ENCODE measurements at regions not wholly inside any gene's neighbourhood (a gene's known extent, or its start where the extent isn't known, plus 50 kb on each side); places are given as distances from the start of the nearest gene placed in this dataset.
A peak's percentile ranks its signal among the peaks of the same experiment; 100 is the strongest.

DNA sequence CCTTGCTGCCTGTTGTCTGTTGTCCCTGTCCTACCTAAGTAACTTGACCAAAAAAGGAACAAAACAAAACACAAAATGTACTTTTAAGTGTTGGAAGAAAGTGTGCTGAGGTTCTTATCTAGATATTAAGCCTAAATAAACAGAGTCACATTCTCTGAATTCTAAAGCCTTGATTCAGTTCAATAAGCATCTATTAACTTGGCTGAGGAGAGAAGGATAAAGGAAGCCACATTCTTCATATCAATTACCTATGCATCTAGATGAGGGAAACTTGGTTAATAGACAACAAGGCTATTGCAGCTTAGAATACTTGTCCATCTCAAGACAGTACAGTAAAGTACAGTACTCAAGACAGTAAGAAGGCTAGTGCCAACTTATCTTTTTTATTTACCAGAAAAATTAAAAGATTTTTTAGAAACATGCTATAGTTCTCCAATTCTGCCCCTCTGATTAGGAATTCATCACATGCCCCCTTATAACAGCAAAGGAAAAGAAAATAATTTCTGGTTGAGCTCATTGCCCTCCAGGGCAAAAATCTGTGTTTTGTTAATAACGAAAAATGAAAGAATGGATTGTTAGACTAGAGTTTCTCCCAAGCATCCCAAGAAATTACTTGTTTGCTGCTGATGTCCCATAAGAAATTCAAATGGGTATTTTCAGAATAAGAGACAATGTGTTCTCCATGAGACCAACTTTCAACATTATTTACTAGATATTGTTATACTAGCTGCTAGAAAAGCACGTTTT is 546.5 kb upstream of the SEMA3D start:
- DNase-seq (ENCODE audit: extremely low read depth, low read depth), result no peak

DNA sequence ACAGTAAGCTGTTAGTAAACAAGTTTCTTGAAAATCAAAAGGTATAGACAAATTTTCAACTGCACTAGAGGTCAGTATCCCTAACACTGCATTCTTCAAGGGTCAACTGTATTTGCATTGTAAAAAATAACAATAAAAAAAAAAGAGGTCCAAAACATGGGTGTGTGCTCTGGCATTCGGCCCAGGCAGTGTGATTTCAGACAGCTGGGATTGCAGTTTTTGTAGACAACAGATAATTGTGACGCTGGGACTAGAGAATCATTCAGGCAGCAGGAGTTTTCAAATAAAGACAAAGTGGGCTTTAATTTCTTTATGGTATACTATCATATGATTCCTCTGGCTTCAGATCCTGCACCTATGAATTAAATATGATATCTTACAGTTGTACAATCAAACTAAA is 543.2 kb upstream of the SEMA3D start:
- DNase-seq (ENCODE audit: extremely low read depth, low read depth), result no peak

DNA sequence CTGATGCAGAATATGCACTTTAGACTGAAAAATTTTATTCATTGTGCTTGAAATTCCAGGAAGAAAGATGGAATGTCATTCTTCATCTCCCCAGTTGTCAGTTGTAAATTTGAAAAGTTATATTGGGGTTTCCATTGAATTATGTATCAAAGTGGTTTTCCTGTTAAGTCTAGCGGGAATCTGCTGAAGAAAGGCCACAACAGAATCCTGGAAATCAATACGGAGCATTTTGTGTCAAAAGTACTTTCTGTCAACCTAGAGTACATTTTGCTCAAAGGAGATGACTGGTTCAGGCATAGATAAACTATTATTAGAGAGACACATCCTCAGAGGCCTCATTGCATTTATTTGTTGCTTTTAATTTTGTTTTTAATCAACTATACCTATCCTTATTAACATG is 538.2 kb upstream of the SEMA3D start:
- DNase-seq (ENCODE audit: extremely low read depth, low read depth), result no peak

DNA sequence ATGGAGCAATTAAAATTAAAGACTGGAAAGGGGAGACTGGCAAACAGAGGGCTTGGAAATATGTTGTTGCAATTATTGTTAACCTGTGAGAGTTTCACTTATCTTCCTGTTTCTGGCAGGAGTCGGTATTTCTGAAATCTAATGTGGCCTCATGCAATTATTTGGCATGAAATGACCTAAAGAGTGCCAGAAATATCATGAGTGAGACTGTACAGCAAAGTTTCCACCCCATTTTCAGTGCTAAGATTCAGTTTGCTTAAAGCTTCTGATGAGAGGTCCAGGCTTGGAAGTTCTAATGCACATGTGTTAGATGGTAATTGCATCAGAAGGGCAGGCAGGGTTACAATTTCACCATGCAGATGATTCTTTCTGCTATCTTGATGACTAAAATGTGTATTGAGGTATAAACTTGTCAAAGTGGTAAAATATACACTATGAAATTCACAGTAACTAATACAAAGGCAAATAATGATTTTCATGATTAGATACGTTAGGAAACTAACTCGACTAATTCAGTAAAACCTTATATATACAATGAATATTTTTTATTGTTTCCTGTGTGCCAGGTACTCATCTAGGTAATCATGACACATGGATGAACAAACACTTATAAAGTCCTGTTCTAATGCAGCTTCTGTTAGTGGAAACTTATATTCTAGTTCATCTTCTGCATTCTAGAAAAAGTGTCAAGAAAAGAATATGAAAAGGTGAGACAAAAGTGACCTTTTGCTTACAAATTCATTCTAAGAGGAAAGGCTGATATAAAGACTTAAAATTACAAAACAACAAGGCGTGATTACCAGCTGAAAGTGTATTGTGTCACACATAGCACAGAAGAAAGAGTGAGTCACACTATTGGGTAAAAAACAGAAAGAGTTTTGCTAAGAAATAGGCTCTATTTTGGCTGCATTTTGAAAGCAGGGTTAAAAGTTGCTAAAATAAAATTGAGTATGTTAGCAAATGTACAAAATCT is 533.4 kb upstream of the SEMA3D start:
- DNase-seq (ENCODE audit: extremely low read depth, low read depth), result peak; percentile 33

DNA sequence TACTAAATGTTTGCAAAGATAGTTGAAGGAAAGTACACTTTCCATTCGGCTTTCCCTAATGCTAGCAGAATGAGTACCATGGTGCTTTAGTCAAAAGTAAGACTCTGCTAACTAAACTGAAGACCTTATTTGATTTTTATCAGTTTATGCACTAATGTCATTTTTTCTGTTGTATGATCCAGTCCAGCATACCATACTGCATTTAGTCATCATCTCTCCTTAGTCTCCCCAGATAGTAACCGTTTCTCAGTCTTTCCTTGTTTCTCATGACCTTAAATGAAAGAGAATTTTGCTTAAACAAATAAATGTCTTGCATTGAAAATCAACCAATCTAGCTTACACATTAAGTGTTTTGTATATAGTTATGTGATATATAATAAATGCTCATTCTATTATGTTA is 529.5 kb upstream of the SEMA3D start:
- no peak for DNase-seq (ENCODE audit: extremely low read depth, low read depth)

DNA sequence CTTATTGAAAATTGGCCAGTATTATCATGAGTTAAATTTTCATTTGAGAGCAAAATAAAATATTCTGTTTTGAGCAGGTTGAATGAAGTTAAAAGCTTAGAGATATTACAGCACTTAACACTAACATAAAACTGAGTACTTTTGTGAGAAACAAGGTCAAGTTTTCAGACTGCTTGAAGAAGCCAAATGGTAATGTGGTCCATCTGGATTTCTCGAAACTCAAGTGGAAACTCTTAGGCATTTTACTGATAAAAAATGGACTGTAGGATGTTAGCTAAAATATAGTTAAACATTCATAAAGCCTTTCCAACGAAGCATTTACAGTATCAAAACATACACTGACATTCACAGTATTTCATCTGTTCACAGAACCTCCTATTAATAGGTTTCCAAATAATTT is 528.1 kb upstream of the SEMA3D start:
- no peak for DNase-seq (ENCODE audit: extremely low read depth, low read depth)

DNA sequence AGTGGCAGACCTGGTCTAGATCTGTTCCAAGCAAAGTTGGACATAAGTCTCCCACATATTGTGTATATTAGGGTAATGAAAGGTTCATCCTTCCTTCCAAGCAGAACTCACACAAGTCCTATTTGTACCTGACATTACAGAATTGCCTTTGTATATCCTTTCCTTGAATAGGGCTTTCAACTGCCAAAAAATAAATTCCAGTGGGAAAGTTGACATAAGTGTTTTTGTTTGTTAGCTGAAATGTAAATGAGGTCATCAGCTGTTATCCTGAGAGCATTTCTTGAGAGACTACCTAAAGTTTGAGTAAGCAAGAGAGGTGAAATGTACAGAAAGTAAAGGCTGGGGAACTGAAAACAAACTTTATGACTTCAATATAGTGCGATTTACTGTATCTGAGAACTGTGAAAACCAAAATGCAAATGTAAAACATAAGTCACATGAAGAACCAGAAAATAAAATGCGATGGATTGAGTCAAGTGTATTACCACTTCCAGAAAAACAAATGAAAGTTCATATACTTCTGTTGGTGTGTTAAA is 527.3 kb upstream of the SEMA3D start:
- no peak for DNase-seq (ENCODE audit: extremely low read depth, low read depth)

DNA sequence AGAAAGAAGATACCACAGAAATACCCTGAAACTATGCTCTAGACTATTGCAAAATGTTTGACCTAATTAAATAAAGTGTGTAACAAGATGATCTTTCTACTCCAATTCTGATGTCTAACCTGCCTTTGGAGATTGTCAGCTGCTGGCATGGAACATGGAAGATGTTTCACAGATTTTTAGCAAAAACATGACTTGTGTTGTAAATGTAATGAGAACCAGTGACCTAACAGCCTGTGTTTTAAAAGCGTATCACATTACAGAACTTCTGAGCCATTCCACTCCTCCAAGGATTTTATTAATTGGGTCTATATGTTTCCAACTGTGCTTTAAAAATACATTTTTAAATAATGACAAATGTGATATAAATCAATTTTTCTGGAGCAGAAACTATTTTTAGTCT is 526.3 kb upstream of the SEMA3D start:
- DNase-seq (ENCODE audit: extremely low read depth, low read depth), result no peak

DNA sequence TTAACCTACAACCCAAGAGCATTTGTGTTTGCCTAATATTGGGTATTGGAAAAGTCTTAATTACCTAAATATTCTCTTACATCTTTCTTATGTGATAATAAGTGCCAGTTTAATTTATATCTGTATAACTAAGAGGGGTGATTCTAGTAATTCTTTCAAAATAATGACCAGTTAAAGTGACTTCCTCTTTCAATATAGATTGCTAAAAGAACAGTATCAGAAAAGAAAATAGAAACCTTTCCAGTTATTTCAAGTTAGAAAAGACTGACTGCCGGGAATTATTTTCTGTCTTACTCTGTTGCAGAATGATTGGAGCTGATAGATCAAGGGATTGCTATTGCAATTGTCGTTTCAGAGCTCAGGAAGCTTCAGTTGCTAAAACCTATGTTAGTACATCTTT is 525.0 kb upstream of the SEMA3D start:
- no peak for DNase-seq (ENCODE audit: extremely low read depth, low read depth)

DNA sequence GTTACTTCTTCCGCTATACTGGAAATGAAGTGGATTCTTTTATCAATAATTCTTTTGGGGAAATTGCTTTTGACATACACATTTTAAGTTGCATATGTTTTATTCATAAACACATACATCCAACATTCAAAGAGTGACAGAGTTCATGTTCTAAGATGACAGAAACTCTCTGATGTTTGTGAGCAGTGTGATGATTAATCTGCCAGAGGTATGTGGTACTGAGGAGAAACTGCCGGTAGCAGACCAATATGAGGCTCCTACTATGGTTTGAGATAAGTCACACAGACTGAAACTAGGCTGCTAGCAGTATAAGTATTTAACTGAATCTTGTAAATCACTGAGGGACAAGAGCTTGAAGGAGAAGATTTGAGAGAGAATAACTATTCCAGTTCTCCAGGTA is 524.1 kb upstream of the SEMA3D start:
- no peak for DNase-seq (ENCODE audit: extremely low read depth, low read depth)

DNA sequence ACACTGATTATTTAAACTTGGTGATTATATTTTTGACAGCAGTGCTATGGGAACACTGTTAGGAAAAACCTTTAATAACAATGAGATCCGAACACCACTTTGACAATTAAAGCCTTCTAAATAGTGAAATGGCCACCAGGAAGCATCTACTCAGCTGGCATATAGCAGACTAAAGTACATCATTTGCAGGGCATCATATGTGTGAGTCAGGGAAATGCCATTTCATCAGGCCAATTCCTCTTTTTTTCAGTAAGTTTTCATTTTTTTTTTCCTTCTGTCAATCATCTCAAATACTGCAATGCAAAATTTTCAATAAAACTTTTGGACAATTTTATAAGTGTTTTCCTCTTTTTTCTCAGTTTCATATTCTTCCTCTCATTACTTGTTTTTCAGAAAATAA is 521.4 kb upstream of the SEMA3D start:
- DNase-seq (ENCODE audit: extremely low read depth, low read depth), result no peak

DNA sequence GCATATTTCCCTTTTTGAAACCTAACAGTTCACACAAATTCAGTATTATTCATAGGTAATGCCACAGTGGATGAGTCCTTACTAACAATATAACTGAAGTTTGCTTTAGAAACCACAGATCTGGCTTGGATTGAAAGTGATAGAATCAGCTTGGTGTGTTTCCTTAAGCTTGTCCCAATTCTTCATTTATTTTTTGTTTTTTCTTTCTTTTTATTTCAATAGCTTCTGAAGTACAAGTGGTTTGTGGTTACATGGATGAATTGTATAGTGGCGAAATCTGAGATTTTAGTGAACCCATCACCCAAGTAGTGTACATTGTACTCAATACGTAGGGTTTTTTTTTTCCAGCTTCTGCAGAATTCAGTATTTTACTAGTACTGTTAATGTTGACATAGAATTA is 518.2 kb upstream of the SEMA3D start:
- no peak for DNase-seq (ENCODE audit: extremely low read depth, low read depth)

DNA sequence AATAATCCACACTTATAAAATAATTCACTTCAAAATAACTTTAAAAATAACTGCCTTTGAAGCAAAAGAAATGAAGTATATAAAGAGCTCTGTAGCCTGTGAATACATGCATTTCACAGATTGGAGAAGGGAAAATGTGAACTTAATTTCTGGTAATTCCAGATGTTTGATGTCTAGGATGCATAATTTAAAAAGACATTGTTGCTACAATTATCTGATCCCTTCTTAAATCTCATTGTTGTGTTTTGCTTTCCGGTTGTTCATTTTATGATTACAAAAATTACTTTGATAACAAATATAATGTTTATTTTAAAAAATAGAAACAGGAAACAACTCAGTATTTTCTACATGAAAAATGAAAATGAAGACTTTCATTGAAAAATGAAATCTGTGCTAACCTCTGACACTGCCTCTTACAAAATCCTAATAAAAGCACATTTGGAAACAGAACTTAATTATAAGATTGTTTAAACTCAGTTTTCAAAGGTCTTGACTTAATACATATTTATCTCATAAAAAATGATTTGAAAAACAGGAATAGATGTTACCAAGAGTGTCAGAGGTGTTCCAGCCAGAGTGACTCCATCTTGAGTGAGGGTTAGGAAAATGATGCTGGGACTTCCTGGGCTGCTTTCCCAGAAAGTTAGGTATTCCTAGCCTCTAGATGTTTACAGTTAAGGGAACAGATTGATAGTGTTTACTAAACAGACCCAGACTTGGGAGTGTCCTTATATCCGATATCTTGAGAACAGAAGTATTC is 516.6 kb upstream of the SEMA3D start:
- no peak for DNase-seq (ENCODE audit: extremely low read depth, low read depth)

DNA sequence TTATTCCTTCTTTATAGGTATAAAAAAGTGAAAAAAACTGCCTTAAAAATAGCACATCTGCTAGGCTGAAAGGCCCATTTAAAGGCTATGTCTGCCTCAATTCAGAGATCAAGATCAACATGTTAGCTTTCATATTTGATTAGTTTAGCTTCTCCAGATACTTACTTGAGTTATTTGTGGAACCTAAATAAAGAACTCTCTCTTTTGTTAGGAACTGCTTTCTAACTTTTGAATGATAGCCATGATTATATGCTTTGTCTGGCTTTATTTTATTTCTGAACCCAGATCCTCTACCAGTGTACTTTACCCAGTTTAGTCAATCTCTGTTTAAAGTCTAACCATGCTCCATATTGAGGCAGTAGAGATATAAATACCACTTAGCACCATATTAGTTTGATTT is 515.5 kb upstream of the SEMA3D start:
- no peak for DNase-seq (ENCODE audit: extremely low read depth, low read depth)

DNA sequence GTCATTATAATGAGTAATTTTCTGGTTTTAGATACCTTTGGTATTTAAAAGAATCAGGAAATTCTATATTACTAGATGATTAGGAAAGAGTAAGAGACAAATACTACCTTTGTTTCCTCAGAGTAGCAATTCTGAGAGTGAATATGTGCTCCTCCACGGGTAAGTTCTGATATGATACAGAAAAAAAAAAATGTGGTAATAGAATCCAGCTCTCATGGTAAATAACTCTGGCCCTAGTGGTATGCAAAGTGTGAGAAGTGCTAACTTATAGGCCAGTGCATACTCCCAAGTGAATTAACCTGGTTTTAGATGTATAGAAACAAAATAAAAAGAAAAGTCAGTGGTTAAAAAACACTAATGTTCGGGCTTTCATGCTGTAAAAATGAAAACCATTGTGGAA is 512.6 kb upstream of the SEMA3D start:
- DNase-seq (ENCODE audit: extremely low read depth, low read depth), result no peak

DNA sequence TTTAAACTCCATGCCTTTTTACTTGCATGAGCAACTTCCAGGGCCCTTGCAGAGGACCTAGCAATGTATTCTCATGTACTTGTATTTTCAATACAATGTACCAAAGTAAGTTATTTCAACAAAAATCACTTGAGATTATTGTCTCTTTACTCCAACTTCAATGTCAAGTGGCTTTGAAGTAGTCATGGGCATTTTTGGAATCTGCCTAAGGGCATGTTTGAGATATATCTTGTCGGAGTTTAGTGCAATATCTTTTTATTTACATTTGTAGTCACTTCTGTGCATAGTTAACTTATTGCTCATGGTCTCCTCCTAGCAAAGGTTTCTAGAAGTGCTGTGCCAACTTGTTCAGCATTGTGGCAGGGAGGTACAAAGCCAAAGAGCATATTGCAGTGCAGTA is 508.7 kb upstream of the SEMA3D start:
- DNase-seq (ENCODE audit: extremely low read depth, low read depth), result peak; percentile 62

DNA sequence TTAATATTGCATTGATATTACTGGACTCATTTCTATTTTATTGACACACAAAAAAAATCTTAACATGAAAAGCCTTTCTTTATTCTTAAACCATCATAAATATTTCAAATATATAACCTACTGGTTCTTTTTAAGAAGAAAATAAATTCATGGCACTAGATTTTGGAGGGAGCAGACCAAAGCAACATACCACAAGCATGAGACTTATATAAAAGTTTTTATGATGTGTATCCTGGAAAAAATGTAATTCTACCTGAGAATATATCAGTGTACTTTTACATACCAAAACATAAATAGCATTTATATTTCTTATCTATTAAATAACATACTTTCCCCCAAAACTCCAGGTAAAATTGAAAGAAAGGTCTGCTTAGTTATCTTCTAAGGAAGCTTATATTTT is 508.2 kb upstream of the SEMA3D start:
- DNase-seq (ENCODE audit: extremely low read depth, low read depth), result no peak

DNA sequence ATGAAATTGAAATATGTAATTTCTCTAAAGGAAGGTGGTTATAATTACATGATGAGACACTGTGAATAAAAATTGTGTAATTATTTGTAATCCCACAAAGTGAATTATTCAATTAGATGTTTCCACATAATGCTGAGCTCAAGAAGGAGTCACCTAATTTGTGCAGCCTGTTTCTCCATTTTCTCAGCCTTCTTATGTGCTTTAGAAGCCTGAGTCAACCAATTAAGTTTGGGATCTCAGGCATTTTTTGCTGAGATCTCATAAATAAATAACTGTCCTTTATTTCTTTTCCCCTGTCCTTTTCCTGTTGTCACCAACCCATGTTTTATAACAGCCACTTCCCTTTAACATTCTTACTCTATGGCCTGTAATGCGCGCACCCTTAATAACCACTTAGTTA is 506.5 kb upstream of the SEMA3D start:
- no peak for DNase-seq (ENCODE audit: extremely low read depth, low read depth)

DNA sequence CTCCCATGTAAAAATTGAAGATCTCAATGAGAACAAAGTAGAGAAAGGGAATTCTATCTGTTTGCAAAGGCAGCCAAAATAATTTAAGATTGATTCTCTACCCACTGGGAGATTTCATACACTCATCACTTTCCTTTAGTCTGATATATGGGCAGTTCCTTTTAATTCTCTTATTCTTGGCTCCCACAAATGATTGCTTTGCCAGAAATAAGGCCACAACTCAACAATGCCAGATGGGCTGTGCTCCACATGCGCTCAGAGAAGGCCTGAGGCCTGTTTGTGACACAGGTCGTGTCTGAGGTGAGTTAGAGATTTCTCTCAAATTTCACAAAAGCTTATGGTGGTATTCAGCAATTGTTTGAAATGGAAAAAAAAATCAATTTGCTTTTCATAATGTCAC is 501.9 kb upstream of the SEMA3D start:
- no peak for DNase-seq (ENCODE audit: extremely low read depth, low read depth)

DNA sequence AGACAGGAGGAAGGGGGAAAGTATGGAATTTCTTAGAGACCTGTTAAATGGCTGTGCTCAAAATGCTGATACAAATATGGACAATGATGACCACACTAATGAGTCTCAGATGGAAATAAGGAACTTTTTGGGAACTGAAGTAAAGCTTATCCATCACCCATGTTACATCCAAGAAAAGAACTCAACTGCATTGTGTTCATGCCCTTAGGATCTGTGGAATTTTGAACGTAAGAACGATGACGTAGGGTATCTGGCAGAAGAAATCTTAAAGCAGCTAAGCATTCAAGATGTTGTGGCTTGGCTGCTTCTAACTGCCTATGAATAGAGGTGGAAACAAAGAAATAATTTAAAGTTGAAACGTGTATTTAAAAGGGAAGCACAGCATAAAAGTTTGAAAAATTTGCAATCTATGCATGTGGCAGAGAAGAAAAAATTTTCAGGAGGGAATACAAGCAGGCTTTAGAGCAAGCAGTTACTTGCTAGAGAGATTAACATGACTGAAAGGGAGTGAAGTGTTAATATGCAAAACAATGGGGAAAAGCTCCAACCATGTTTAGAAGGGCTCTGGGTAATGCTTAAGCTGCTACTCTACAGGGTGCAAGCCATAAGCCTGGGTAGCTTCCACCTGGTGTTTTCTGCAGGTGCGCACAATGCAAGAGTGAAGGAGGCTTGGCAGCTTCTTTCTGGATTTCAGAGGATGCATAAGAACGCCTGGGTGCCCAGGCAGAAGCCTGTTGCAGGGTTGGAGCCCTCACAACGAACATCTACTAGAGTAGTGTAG is 499.7 kb upstream of the SEMA3D start:
- DNase-seq (ENCODE audit: extremely low read depth, low read depth), result no peak

Measured in NCI-H460 (cell line).